ENCODE measurements at regions not wholly inside any gene's neighbourhood (a gene's known extent, or its start where the extent isn't known, plus 50 kb on each side); places are given as distances from the start of the nearest gene placed in this dataset.
"Not testable (repeated sequence)": the region's sequence is repeated elsewhere in the genome, so short reads cannot be mapped to it uniquely, and the experiment has no call there.

DNA sequence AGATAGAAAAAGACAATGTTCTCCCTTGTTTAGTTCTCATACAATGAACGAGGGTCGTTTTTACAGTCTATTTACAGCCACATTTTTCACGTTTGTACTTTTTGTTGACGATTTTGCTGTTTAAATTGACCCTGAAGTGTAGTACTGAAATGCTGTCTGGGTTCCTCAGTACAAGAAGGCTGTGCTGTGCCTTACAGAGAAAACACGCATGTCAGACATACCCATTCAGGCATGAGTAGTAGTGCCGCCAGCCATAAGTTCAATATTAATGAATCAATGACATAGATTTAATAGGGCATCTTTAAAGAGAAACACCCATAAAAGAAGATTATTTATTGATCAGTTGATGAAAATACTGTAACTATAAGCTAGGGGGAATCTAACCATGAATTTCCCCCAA lies 459.8 kb upstream of the EPHA5 start:
- intact Hi-C loops (cut with DNase I): no loop called here
- DNase-seq: no peak
- no peak for ATAC-seq (ENCODE audit: poor library complexity)

GRCh38 chr4:66123831-66124413 lies 453.6 kb upstream of the EPHA5 start:
- intact Hi-C loops (cut with DNase I): no loop called here
- ATAC-seq (ENCODE audit: poor library complexity): no peak
- no peak for DNase-seq

- intact Hi-C loops (cut with DNase I): no loop called here
- ATAC-seq (ENCODE audit: poor library complexity) (no peak), DNase-seq (no peak)
Observed at GRCh38 chr4:66123190-66123589, 452.9 kb upstream of the EPHA5 start.

- intact Hi-C loops (cut with DNase I); ATAC-seq (ENCODE audit: poor library complexity); DNase-seq: not testable (repeated sequence)
Observed at GRCh38 chr4:66115231-66115630, 444.9 kb upstream of the EPHA5 start.

- no peak for DNase-seq
- intact Hi-C loops (cut with DNase I): no loop called here
- no peak for ATAC-seq (ENCODE audit: poor library complexity)
Observed at GRCh38 chr4:66108898-66109297, 438.6 kb upstream of the EPHA5 start.

DNA sequence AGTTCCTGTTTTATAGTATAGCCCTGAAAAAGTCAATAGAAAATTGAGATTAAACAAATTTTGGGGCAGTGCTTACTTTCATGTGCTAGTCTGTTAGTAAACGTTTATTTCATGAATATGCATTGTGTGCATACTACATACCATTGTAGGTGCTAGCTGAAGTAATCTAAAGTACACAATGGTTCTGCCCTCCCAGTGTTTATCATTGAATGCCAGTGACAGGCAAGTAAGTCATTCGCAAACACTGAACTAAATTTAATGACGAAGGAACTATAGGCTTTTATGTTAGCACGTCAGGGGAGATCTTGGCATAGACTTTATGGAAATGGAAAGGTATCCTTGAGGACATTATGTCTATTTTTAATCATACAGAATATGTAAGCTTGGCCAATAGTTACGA lies 426.9 kb upstream of the EPHA5 start:
- intact Hi-C loops (cut with DNase I): no loop called here
- ATAC-seq (ENCODE audit: poor library complexity) (no peak), DNase-seq (no peak)

DNA sequence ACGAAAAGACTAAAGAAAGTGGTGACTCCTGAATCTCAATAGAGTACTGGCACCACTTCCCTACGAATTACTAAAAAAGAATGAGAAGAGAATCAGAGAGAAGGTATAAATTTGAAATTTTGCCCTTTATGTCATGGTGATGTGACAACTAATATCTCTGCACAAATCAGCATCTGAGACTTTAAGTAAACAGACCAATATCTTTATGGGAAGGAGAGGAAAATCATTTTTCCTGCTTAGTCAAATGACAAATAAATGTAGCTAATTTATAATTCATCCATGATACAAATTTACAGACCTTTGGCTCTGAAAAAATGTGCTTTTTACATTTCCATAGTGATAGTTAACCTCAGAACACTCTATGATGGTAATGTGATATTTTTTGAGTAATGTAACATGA lies 424.8 kb upstream of the EPHA5 start:
- DNase-seq: no peak
- ATAC-seq (ENCODE audit: poor library complexity): no peak
- intact Hi-C loops (cut with DNase I): no loop called here

DNA sequence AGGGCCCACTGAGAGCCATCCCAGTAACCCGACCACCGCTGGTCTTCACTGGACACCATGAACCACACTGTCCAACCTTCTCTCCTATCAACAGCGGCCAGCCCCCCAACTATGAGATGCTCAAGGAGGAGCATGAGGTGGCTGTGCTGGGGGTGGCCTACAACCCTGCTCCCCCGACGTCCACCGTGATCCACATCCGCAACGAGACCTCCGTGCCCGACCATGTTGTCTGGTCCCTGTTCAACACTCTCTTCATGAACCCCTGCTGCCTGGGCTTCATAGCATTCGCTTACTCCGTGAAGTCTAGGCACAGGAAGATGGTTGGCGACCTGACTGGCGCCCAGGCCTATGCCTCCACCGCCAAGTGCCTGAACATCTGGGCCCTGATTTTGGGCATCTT lies 423.8 kb upstream of the EPHA5 start:
- ATAC-seq (ENCODE audit: poor library complexity): no peak
- intact Hi-C loops (cut with DNase I): no loop called here
- no peak for DNase-seq

GRCh38 chr4:66091786-66092185 lies 421.5 kb upstream of the EPHA5 start:
- no peak for DNase-seq
- intact Hi-C loops (cut with DNase I): no loop called here
- no peak for ATAC-seq (ENCODE audit: poor library complexity)

GRCh38 chr4:66073961-66074360 lies 403.7 kb upstream of the EPHA5 start:
- ATAC-seq (ENCODE audit: poor library complexity) (no peak), DNase-seq (no peak)
- intact Hi-C loops (cut with DNase I): no loop called here

DNA sequence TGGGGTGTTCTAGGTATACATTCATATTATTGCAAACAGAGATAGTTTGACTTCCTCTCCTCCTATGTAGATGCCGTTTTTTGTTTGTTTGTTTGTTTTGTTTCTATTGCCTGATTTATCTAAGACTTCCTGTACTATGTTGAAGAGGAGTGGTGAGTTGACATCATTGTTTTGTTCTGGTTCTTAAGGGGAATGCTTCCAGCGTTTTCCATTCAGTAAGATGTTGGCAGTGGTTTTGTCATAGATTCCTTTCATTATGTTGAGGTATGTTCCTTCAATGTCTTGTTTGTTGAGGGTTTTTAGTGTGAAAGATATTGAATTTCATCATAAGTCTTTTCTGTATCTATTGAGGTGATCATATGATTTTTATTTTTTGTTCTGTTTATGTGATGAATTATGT lies 401.6 kb upstream of the EPHA5 start:
- intact Hi-C loops (cut with DNase I): no loop called here
- DNase-seq: no peak

GRCh38 chr4:66062921-66063320 lies 392.6 kb upstream of the EPHA5 start:
- intact Hi-C loops (cut with DNase I): no loop called here
- DNase-seq (no peak), ATAC-seq (ENCODE audit: poor library complexity) (no peak)

More for the DNA sequence above, 401.6 kb upstream of the EPHA5 start:
- no peak for ATAC-seq (ENCODE audit: poor library complexity)

GRCh38 chr4:66062044-66062443 lies 391.8 kb upstream of the EPHA5 start:
- DNase-seq: no peak
- intact Hi-C loops (cut with DNase I): no loop called here
- no peak for ATAC-seq (ENCODE audit: poor library complexity)

DNA sequence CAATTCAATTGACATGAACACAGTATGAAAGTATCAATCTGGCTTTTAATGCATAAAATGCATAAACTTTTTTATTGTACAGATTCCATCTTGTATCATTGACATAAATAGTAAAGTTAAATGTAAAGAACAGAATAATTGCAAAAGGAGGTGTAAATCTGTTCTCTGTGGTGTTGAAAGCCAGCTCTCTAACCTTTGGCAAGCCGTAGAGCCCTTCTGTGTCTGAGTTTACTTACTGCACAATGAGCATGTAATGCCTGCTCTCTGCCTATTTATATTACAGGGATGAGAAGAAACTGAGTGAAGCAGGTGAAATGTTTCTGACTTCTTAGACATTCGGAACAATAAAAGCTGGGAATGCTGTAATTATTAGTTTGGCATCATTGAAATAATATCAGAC lies 389.3 kb upstream of the EPHA5 start:
- ATAC-seq (ENCODE audit: poor library complexity): no peak
- no peak for DNase-seq
- intact Hi-C loops (cut with DNase I): no loop called here

DNA sequence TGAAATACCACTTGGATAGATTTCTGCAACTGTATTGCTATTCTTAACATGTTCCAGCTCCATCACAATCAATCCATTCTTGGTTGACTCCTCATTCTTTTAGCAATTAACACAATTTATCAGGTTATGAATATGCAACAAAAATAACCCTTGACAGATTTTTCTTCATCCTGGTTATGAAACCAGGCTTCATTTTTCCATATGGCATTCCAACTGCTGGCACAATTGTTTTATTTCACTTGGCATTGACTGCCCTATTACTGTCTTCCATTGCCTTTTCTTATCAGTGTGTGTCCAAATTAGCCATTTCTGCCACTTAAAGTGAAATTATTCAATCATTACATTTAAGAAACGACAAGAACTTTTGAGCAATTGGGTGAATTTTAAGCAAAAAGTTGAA lies 388.8 kb upstream of the EPHA5 start:
- ATAC-seq (ENCODE audit: poor library complexity): no peak
- intact Hi-C loops (cut with DNase I): no loop called here
- DNase-seq: no peak

- ATAC-seq (ENCODE audit: poor library complexity) (no peak), DNase-seq (no peak)
- intact Hi-C loops (cut with DNase I): no loop called here
Observed at GRCh38 chr4:66055999-66056398, 385.7 kb upstream of the EPHA5 start.

- ATAC-seq (ENCODE audit: poor library complexity): no peak
- intact Hi-C loops (cut with DNase I): no loop called here
Observed at GRCh38 chr4:66052426-66052825, 382.1 kb upstream of the EPHA5 start.

GRCh38 chr4:66048861-66049260 lies 378.6 kb upstream of the EPHA5 start:
- DNase-seq (no peak), ATAC-seq (ENCODE audit: poor library complexity) (no peak)
- intact Hi-C loops (cut with DNase I): no loop called here

More at GRCh38 chr4:66052426-66052825, 382.1 kb upstream of the EPHA5 start:
- DNase-seq: no peak

DNA sequence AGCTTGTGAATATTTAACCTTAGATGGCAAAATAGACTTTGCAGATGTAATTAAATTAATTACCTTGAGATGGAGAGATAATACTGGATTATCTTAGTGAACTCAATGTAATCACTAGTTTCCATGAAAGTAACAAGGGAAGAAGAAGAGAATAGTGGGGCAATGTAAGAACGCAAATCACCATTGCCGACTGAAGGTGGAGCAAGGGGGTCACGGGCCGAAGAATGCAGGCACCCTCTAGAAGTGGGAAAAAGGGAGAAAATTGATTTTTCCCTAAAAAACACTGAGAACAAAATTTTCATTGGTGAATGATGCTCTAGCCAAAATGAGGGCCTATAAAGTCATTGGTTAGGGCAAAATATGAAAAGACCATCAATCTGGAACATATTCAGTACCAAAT lies 375.6 kb upstream of the EPHA5 start:
- no peak for ATAC-seq (ENCODE audit: poor library complexity)
- DNase-seq: no peak
- intact Hi-C loops (cut with DNase I): no loop called here

DNA sequence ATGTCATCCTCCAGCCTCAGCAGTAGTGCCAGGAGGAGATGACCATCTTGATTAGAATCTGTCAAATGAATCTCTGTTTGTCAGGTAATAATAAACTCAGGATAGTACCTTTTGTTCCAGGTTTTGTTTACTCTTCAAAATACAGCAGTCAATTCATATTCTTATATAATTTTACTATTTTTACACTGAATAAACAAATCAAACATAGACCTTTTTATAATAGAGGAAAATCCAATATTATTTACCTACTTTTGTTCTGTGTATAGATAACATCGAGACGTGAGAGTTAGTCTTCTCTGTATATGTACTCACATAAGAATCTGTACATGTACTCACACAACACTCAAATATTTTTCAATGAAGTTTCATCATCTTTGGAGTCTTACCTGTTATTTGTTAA lies 365.4 kb upstream of the EPHA5 start:
- DNase-seq (no peak), ATAC-seq (ENCODE audit: poor library complexity) (no peak)
- intact Hi-C loops (cut with DNase I): no loop called here

DNA sequence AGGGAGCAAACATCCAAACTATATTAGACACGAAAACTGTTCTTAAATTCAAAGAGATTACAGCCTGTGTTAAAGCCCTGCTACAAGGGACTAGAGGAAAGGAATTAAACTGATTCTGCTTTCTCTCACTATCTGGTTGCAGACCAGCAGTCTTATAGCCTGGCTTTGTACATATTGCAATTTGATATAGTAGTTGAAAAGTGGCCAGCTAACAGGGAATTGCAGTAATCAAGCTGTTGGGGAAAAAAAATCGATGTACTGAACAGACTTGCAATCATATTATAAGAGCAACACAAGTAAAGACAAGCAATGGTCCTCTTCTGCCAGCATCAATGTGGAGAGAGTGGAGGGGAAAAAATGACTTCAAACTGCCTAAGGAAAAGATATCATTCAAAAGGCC lies 364.4 kb upstream of the EPHA5 start:
- intact Hi-C loops (cut with DNase I): no loop called here
- ATAC-seq (ENCODE audit: poor library complexity) (no peak), DNase-seq (no peak)

Data from Right ventricle myocardium superior (tissue), 1 donor.